HK-2 (cell line): ENCODE measurements at regions not wholly inside any gene's neighbourhood (a gene's known extent, or its start where the extent isn't known, plus 50 kb on each side); places are given as distances from the start of the nearest gene placed in this dataset.
"Not testable (repeated sequence)": the region's sequence is repeated elsewhere in the genome, so short reads cannot be mapped to it uniquely, and the experiment has no call there.

Experiments used
- DNase-seq: peaks from one replicate; pipeline ENCODE4 v3.0.0-alpha.2; 2018; ENCODE audit not compliant: unreplicated experiment

GRCh38 chr15:23924686-23925085 is 237.6 kb upstream of the NDN start:
- no peak for DNase-seq

GRCh38 chr15:23954931-23955330 is 267.8 kb upstream of the NDN start:
- DNase-seq = no peak

GRCh38 chr15:23983500-23984259 is 296.6 kb upstream of the NDN start:
- DNase-seq = no peak

GRCh38 chr15:23994273-23994672 is 307.2 kb upstream of the NDN start:
- no peak for DNase-seq

GRCh38 chr15:23998056-23998455 is 311.0 kb upstream of the NDN start:
- DNase-seq = no peak

- no peak for DNase-seq
Measured at GRCh38 chr15:24008476-24008875, 321.4 kb upstream of the NDN start.

- no peak for DNase-seq
Measured at GRCh38 chr15:24017470-24017869, 330.4 kb upstream of the NDN start.

GRCh38 chr15:24039683-24040082 is 352.6 kb upstream of the NDN start:
- no peak for DNase-seq

- no peak for DNase-seq
Measured at GRCh38 chr15:24054547-24055245, 367.6 kb upstream of the NDN start.

GRCh38 chr15:24067733-24068501 is 380.8 kb upstream of the NDN start:
- DNase-seq = no peak

- no peak for DNase-seq
Measured at GRCh38 chr15:24075420-24076089, 388.4 kb upstream of the NDN start.

- no peak for DNase-seq
Measured at GRCh38 chr15:24076090-24076784, 389.1 kb upstream of the NDN start.

GRCh38 chr15:24078310-24079029 is 391.4 kb upstream of the NDN start:
- DNase-seq = no peak

- not testable (repeated sequence) for DNase-seq
Measured at GRCh38 chr15:24088941-24089340, 401.8 kb upstream of the NDN start.

GRCh38 chr15:24101503-24101902 is 414.4 kb upstream of the NDN start:
- not testable (repeated sequence) for DNase-seq

GRCh38 chr15:24107524-24107923 is 420.4 kb upstream of the NDN start:
- DNase-seq = not testable (repeated sequence)

- DNase-seq = not testable (repeated sequence)
Measured at GRCh38 chr15:24107948-24108347, 420.8 kb upstream of the NDN start.

- DNase-seq = not testable (repeated sequence)
Measured at GRCh38 chr15:24108349-24108748, 421.2 kb upstream of the NDN start.

GRCh38 chr15:24139622-24140021 is 452.5 kb upstream of the NDN start:
- not testable (repeated sequence) for DNase-seq

GRCh38 chr15:24145070-24145469 is 458.0 kb upstream of the NDN start:
- not testable (repeated sequence) for DNase-seq

GRCh38 chr15:24146251-24146650 is 459.1 kb upstream of the NDN start:
- no peak for DNase-seq
